ENCODE measurements at regions not wholly inside any gene's neighbourhood (a gene's known extent, or its start where the extent isn't known, plus 50 kb on each side); places are given as distances from the start of the nearest gene placed in this dataset.

- TF ChIP-seq POLR2A (IDR thresholded peaks at IDR 0.05) = no peak
- no peak for TF ChIP-seq CTCF (IDR thresholded peaks at IDR 0.05)
Observed at GRCh38 chr5:155098433-155098832, 84.9 kb downstream of the KIF4B start.
